CD1c-positive myeloid dendritic cell (primary cell): ENCODE measurements at regions not wholly inside any gene's neighbourhood (a gene's known extent, or its start where the extent isn't known, plus 50 kb on each side); places are given as distances from the start of the nearest gene placed in this dataset.

Experiments used
- DNase-seq: peaks from one replicate; pipeline ENCODE4 v3.0.0-alpha.2; 2016; ENCODE audit errors: extremely low spot score

GRCh38 chr9:17894501-17895160 lies 315.8 kb downstream of the SH3GL2 start:
- DNase-seq: no peak

GRCh38 chr9:17900606-17901005 lies 321.7 kb downstream of the SH3GL2 start:
- no peak for DNase-seq

DNA sequence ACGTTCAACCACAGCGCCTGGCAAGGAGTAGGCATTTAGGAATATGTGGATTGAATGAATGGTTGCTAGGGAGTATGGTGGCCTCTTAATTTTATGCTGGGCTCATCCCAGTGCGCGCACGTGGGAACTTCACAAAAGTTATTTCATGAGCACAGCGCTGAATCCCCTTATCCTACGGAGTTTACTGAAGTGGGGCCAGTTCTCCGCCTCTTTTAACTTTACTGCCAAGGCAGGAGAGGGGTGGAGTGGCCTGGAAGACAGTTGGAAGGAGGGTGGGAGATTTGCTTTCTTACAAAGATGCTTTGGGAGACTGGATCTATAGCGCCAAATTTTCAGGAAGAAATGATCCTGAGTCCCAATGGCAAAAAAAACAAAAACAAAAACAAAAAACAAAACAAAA lies 326.5 kb downstream of the SH3GL2 start:
- DNase-seq: no peak

GRCh38 chr9:17905781-17906175 lies 326.9 kb downstream of the SH3GL2 start:
- DNase-seq: no peak

GRCh38 chr9:17906176-17906840 lies 327.4 kb downstream of the SH3GL2 start:
- no peak for DNase-seq

- no peak for DNase-seq
Observed at GRCh38 chr9:17906841-17907778, 328.2 kb downstream of the SH3GL2 start.

- DNase-seq: no peak
Observed at GRCh38 chr9:17907779-17908508, 329.1 kb downstream of the SH3GL2 start.

GRCh38 chr9:17926246-17926645 lies 347.4 kb downstream of the SH3GL2 start:
- no peak for DNase-seq

GRCh38 chr9:17927616-17928015 lies 348.8 kb downstream of the SH3GL2 start:
- DNase-seq: no peak

- no peak for DNase-seq
Observed at GRCh38 chr9:17928228-17928627, 349.4 kb downstream of the SH3GL2 start.

DNA sequence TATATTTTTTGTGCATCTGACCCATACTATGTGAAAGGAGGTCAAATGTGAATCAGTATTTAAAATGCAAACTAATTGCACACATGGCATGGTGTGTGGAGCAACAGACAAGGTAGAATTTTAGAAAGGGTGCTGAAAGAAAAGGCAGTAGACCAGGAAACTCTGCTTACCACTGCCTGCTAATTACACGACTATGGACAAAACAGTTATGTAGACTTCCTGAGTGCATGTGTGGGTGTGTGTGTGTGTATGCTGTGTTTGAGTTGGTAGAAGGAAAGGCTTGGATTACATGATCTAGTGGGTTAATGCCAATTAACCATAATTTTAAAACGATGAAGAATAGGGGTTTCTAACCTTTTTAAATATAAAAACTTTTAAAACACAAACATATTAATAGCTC lies 349.9 kb downstream of the SH3GL2 start:
- DNase-seq: no peak

- DNase-seq: no peak
Observed at GRCh38 chr9:17929506-17929905, 350.6 kb downstream of the SH3GL2 start.

DNA sequence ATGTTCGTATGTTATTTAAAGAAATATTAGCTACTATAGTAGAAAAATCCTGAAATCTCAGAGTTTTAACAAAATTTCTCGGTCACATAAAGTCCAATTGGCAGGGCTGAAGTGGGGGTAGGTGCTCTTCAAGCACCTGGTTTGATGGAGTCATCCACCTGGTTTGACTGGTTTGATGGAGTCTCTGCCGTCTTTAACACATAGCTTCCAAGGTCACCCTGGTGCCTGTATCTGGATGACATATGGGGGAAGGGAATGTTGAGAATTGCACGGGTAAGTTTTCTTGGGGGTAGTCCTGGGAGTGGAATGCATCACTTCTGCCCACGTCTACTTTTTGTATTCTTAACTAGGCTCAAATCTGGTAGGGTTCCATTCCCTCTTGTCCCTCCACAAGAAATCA lies 351.2 kb downstream of the SH3GL2 start:
- no peak for DNase-seq

- DNase-seq: no peak
Observed at GRCh38 chr9:17936365-17936764, 357.5 kb downstream of the SH3GL2 start.

DNA sequence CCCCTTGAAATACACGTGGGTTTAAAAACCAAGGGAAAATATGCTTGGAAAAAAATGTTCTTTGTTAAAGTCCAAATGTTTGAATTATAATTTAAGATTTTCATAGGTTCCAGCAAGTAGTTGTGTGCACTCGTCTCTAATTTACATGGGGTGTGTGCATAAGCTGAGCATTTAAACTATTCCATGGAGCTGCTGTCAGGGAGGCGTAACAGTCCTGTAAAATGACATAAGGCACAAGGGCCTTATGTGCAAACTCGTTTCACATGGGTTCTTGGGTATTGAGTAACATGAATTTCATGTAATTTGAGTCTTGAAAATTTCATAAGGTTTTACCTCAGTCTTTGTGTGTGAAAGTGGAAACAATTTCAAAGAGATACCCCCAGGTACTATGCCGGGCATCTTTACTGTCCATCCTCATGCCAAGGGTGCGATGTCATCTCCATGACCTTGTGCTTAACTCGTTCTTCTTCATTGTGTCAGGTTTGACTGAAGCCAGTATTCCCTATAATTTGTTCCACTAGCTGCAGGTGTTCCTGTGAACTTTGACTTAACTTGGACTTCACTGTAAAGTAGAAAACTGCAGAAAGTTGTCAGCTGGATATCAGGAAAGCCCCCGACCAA lies 359.3 kb downstream of the SH3GL2 start:
- no peak for DNase-seq

GRCh38 chr9:17942498-17942897 lies 363.6 kb downstream of the SH3GL2 start:
- DNase-seq: no peak

DNA sequence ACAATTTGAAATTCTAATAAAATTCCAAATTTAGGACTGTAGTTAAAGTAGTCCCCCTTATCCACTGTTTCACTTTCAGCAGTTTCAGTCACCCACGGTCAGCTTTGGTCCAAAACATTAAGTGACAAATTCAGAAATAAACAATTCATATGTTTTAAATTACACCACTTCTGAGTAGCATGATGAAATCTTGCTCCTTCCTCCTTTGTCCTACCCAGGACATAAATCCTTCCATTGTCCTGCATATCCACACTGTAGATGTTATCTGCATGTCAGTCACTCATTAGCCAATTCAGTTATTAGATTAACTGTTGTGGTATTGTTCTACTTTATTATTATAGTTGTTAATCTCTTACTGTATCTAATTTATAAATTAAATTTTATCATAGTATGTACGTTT lies 376.5 kb downstream of the SH3GL2 start:
- no peak for DNase-seq

DNA sequence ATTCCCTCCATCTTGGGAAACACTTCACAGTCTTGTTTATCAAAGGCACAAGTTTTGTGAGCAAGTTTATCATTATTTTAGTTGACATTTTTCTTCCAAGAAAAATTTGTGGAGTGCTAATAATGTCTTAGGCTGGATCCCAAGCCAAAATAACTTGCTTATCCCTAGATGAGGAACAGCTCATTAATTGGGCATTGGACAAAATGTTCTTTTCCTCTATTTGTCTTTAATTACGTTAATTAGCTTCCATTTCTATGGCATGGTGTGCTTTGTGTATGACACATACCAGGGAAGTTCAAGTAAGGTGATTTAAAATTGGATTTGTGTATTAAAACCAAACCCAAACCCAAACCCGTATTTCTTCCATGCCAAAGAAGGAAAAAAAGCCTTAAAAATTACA lies 379.5 kb downstream of the SH3GL2 start:
- DNase-seq: no peak

DNA sequence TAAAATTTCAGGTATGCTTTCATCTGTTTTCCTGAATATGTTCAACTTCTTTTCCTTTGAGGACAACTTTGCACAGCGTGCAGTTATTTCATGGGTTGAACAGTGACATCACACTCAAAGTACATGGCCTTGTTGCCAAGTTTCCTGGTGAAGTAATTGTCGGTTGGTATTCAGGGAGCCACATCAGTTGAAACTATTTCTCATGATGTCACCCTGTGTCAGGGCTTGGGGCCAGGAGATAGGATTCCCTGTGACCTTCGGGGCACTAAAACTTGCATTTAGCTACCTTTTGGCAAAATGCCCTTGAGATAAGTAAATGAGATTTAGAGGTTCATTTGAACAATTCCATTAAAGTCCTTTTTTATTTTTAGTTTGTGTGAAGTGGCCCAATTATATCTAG lies 383.9 kb downstream of the SH3GL2 start:
- DNase-seq: no peak

- no peak for DNase-seq
Observed at GRCh38 chr9:17963498-17963897, 384.6 kb downstream of the SH3GL2 start.

DNA sequence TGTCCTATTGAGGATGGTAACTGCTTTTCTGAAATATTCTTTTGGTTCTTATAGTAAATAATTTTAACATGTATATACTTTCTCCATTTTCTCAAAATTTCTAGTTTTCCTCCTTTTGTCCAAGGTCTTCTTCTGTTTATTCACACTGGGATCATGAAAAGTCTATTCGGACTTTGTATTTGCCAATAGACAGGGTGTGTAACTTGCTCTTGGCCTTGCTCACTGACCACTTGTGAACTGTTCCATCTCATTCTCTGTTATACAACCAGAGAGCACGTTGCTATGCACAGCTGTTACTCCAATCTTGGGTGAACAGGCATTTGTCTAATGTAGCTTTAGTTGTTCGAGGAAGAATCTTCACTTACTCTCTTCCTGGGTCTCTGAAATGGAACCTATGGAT lies 388.9 kb downstream of the SH3GL2 start:
- no peak for DNase-seq

DNA sequence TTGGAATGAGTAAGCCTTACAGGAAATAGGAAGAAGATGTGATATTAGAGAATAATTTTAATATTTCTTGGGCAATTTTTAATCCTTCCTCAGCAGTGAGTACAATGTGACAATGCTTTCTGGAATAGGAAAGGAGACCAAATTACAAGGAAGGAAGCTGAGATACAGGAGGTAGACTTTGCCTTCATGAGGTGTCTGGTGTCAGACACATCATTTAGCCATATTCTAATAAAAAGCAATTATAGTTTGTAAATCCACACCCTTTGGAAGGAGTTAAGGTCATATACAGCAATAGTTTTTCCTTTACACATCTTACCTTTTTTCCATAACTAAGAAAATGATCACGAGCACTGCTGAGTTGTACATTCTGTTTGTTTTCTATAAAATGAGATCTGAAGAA lies 390.4 kb downstream of the SH3GL2 start:
- DNase-seq: no peak
